Adipocyte (in vitro differentiated cells): ENCODE measurements at regions not wholly inside any gene's neighbourhood (a gene's known extent, or its start where the extent isn't known, plus 50 kb on each side); places are given as distances from the start of the nearest gene placed in this dataset.

Experiments used
- DNase-seq: peaks from one replicate; pipeline ENCODE4 v3.0.0-alpha.2; 2015; ENCODE audit warnings: low read depth
- H3K27me3 ChIP-seq: replicated peaks from 2 replicates; pipeline ENCODE4 v1.7.0; 2013; ENCODE audit warnings: mild to moderate bottlenecking, low read length, moderate library complexity; ENCODE audit not compliant: control insufficient read depth, insufficient read depth
- H3K36me3 ChIP-seq: 2 replicates; pipeline ENCODE4 v1.7.0; 2013; ENCODE audit warnings: low read length, mild to moderate bottlenecking, moderate library complexity; ENCODE audit not compliant: control insufficient read depth, insufficient read depth, severe bottlenecking
- H3K4me1 ChIP-seq: 2 replicates; pipeline ENCODE4 v1.7.0; 2013; ENCODE audit warnings: mild to moderate bottlenecking, low read length, moderate library complexity; ENCODE audit not compliant: control insufficient read depth, insufficient read depth
- H3K4me3 ChIP-seq: 2 replicates; pipeline ENCODE4 v1.7.0; 2013; ENCODE audit warnings: mild to moderate bottlenecking, low read length, moderate library complexity
- H3K9ac ChIP-seq: 2 replicates; pipeline ENCODE4 v1.7.0; 2013; ENCODE audit warnings: mild to moderate bottlenecking, low read length, moderate library complexity
- H3K9me3 ChIP-seq: 2 replicates; pipeline ENCODE4 v1.7.0; 2013; ENCODE audit warnings: mild to moderate bottlenecking, low read length, moderate library complexity; ENCODE audit not compliant: control insufficient read depth

GRCh38 chr4:24395937-24396336 lies 188.4 kb downstream of the DHX15 start:
- H3K36me3 ChIP-seq = no peaks in the 10 kb centered on the region
- no peak overlapping the region for H3K4me3 ChIP-seq
- no peaks in the 10 kb centered on the region for H3K27me3 ChIP-seq
- no peak overlapping the region for H3K9ac ChIP-seq
- H3K9me3 ChIP-seq = no peaks in the 10 kb centered on the region
- H3K4me1 ChIP-seq = no peaks in the 10 kb centered on the region
- no peak for DNase-seq

- H3K9me3 ChIP-seq = no peaks in the 10 kb centered on the region
- H3K9ac ChIP-seq = no peak overlapping the region
- no peak overlapping the region for H3K4me3 ChIP-seq
- no peaks in the 10 kb centered on the region for H3K36me3 ChIP-seq
- no peak for DNase-seq
- no peaks in the 10 kb centered on the region for H3K27me3 ChIP-seq
- no peaks in the 10 kb centered on the region for H3K4me1 ChIP-seq
Observed at GRCh38 chr4:24394041-24394440, 190.3 kb downstream of the DHX15 start.

- H3K36me3 ChIP-seq = no peaks in the 10 kb centered on the region
- H3K9me3 ChIP-seq = no peaks in the 10 kb centered on the region
- H3K4me3 ChIP-seq = no peak overlapping the region
- no peaks in the 10 kb centered on the region for H3K27me3 ChIP-seq
- DNase-seq = no peak
- no peak overlapping the region for H3K9ac ChIP-seq
- H3K4me1 ChIP-seq = no peaks in the 10 kb centered on the region
Observed at GRCh38 chr4:24392613-24393012, 191.7 kb downstream of the DHX15 start.

- Histone ChIP-seq H3K9me3 (peaks cover 3% of the 10 kb centered on the region), H3K9ac (no peak overlapping the region), H3K4me1 (no peaks in the 10 kb centered on the region), H3K27me3 (no peaks in the 10 kb centered on the region), H3K36me3 (no peaks in the 10 kb centered on the region), H3K4me3 (no peak overlapping the region)
- no peak for DNase-seq
Observed at GRCh38 chr4:24382381-24382780, 202.0 kb downstream of the DHX15 start.

GRCh38 chr4:24380957-24381665 lies 203.2 kb downstream of the DHX15 start:
- H3K9me3 ChIP-seq = peaks cover 3% of the 10 kb centered on the region
- no peak overlapping the region for H3K4me3 ChIP-seq
- no peaks in the 10 kb centered on the region for H3K36me3 ChIP-seq
- no peaks in the 10 kb centered on the region for H3K4me1 ChIP-seq
- no peak for DNase-seq
- no peaks in the 10 kb centered on the region for H3K27me3 ChIP-seq
- H3K9ac ChIP-seq = no peak overlapping the region

- no peak for DNase-seq
- Histone ChIP-seq H3K36me3 (no peaks in the 10 kb centered on the region), H3K4me3 (no peak overlapping the region), H3K9ac (no peak overlapping the region), H3K9me3 (no peaks in the 10 kb centered on the region), H3K27me3 (no peaks in the 10 kb centered on the region), H3K4me1 (no peaks in the 10 kb centered on the region)
Observed at GRCh38 chr4:24373704-24374103, 210.7 kb downstream of the DHX15 start.

GRCh38 chr4:24372881-24373280 lies 211.5 kb downstream of the DHX15 start:
- Histone ChIP-seq H3K4me1 (no peaks in the 10 kb centered on the region), H3K27me3 (no peaks in the 10 kb centered on the region), H3K9me3 (no peaks in the 10 kb centered on the region), H3K36me3 (no peaks in the 10 kb centered on the region), H3K9ac (no peak overlapping the region), H3K4me3 (no peak overlapping the region)
- DNase-seq = no peak

- H3K9me3 ChIP-seq = no peaks in the 10 kb centered on the region
- no peak overlapping the region for H3K9ac ChIP-seq
- no peak for DNase-seq
- H3K27me3 ChIP-seq = no peaks in the 10 kb centered on the region
- no peaks in the 10 kb centered on the region for H3K4me1 ChIP-seq
- no peak overlapping the region for H3K4me3 ChIP-seq
- no peaks in the 10 kb centered on the region for H3K36me3 ChIP-seq
Observed at GRCh38 chr4:24372341-24372740, 212.0 kb downstream of the DHX15 start.

GRCh38 chr4:24370421-24370820 lies 213.9 kb downstream of the DHX15 start:
- no peaks in the 10 kb centered on the region for H3K9me3 ChIP-seq
- no peaks in the 10 kb centered on the region for H3K36me3 ChIP-seq
- no peak overlapping the region for H3K4me3 ChIP-seq
- H3K27me3 ChIP-seq = no peaks in the 10 kb centered on the region
- peaks cover under 1% of the 10 kb centered on the region for H3K4me1 ChIP-seq
- DNase-seq = no peak
- no peak overlapping the region for H3K9ac ChIP-seq

- Histone ChIP-seq H3K9me3 (no peaks in the 10 kb centered on the region), H3K4me1 (peaks cover 8% of the 10 kb centered on the region), H3K9ac (no peak overlapping the region), H3K27me3 (no peaks in the 10 kb centered on the region), H3K4me3 (no peak overlapping the region), H3K36me3 (no peaks in the 10 kb centered on the region)
- no peak for DNase-seq
Observed at GRCh38 chr4:24369507-24370029, 214.8 kb downstream of the DHX15 start.

GRCh38 chr4:24368801-24369200 lies 215.6 kb downstream of the DHX15 start:
- H3K9ac ChIP-seq = no peak overlapping the region
- no peaks in the 10 kb centered on the region for H3K9me3 ChIP-seq
- H3K36me3 ChIP-seq = no peaks in the 10 kb centered on the region
- H3K27me3 ChIP-seq = no peaks in the 10 kb centered on the region
- DNase-seq = no peak
- H3K4me3 ChIP-seq = no peak overlapping the region
- H3K4me1 ChIP-seq = peaks cover 8% of the 10 kb centered on the region

- Histone ChIP-seq H3K9ac (no peak overlapping the region), H3K9me3 (no peaks in the 10 kb centered on the region), H3K27me3 (no peaks in the 10 kb centered on the region), H3K4me3 (no peak overlapping the region), H3K4me1 (peaks cover 8% of the 10 kb centered on the region), H3K36me3 (no peaks in the 10 kb centered on the region)
- no peak for DNase-seq
Observed at GRCh38 chr4:24364852-24365251, 219.5 kb downstream of the DHX15 start.
